HepG2 (cell line): ENCODE measurements at regions not wholly inside any gene's neighbourhood (a gene's known extent, or its start where the extent isn't known, plus 50 kb on each side); places are given as distances from the start of the nearest gene placed in this dataset.

Experiments
- ATAC-seq: fragments of 200-7000 bp; cut with Tn5 transposase; 3 replicates; pipeline ENCODE4 v1.9.1; 2020; ENCODE audit warnings: mild to moderate bottlenecking, moderate library complexity
- BruUV-seq: library from RNA; stranded (reverse); fragments of 400-500 nt; replicated peaks from 2 replicates; lab custom pipeline; 2021; lab: Mats Ljungman, UMichigan
- CTCF ChIA-PET: fragments of 300-600 bp; formaldehyde crosslinking; extraction: SDS; loops from one replicate; lab custom pipeline; 2021; ENCODE audit warnings: low total read pairs, inconsistent platforms, low intra/inter-chr PET ratio; lab: Yijun Ruan, JAX
- POLR2A ChIA-PET: fragments of 350-600 bp; sonication (Branson Sonifier 250); formaldehyde crosslinking; loops from one replicate; lab custom pipeline; 2020; ENCODE audit warnings: antibody characterized with exemption, inconsistent platforms; lab: Yijun Ruan, JAX
- DNase-seq: peaks from one replicate; pipeline ENCODE4 v3.0.0-alpha.2; 2015; ENCODE audit warnings: low spot score
- FAIRE-seq: peaks from 3 replicates; lab custom pipeline; 2011; peaks lifted over from hg19 to GRCh38; lab: Jason Lieb, UNC
- H2AFZ ChIP-seq: one replicate; pipeline ENCODE4 v1.6.1; 2011; ENCODE audit warnings: low read length, inconsistent platforms
- H3K27ac ChIP-seq: fragments of 300-600 bp; 3 replicates; pipeline ENCODE4 v1.8.0; 2011; ENCODE audit warnings: mixed run types, mild to moderate bottlenecking, mixed read lengths, low read length, inconsistent platforms; ENCODE audit not compliant: insufficient read depth; ENCODE audit errors: extremely low read length
- H3K27me3 ChIP-seq, 2 experiments: fragments of 200-600 bp in 1 of 2; 2 replicates in 1 of 2; 3 replicates in 1 of 2; pipeline versions ENCODE4 v1.6.0 to v1.8.0; 2011; ENCODE audit warnings: low read length in 2 of 2, mild to moderate bottlenecking in 2 of 2, moderate library complexity in 2 of 2, inconsistent platforms in 1 of 2; ENCODE audit not compliant: insufficient read depth in 2 of 2, control insufficient read depth in 1 of 2
- H3K36me3 ChIP-seq, 2 experiments: fragments of 200-600 bp in 1 of 2; replicated peaks in 1 of 2; 2 replicates in 1 of 2; 3 replicates in 1 of 2; pipeline versions ENCODE4 v1.5.1 to v1.8.0; 2011; ENCODE audit warnings: low read length in 2 of 2, inconsistent platforms in 1 of 2; ENCODE audit not compliant: insufficient read depth in 2 of 2, control insufficient read depth in 1 of 2
- H3K4me1 ChIP-seq: 2 replicates; pipeline ENCODE4 v1.5.1; 2012; ENCODE audit warnings: low read length, inconsistent platforms; ENCODE audit not compliant: insufficient read depth
- H3K4me2 ChIP-seq: 2 replicates; pipeline ENCODE4 v1.6.0; 2011; ENCODE audit warnings: low read depth, low read length, inconsistent platforms
- H3K4me3 ChIP-seq, 3 experiments: fragments of 200-600 bp in 1 of 3; sonication (generic), shearing (Covaris generic) in 1 of 3; replicated peaks in 1 of 3; 2 replicates each; pipeline ENCODE4 v1.5.1; 2011 to 2016; ENCODE audit warnings: low read length in 3 of 3, inconsistent platforms in 2 of 3, low read depth in 2 of 3, mild to moderate bottlenecking in 2 of 3, control low read depth in 1 of 3, mixed read lengths in 1 of 3; ENCODE audit not compliant: insufficient read depth in 1 of 3
- H3K79me2 ChIP-seq: one replicate; pipeline ENCODE4 v1.6.1; 2011; ENCODE audit warnings: low read length, inconsistent platforms; ENCODE audit not compliant: insufficient read depth
- H3K9ac ChIP-seq: 2 replicates; pipeline ENCODE4 v1.6.0; 2011; ENCODE audit warnings: mild to moderate bottlenecking, low read depth, low read length, inconsistent platforms; ENCODE audit not compliant: insufficient read depth
- H3K9me3 ChIP-seq: 2 replicates; pipeline ENCODE4 v1.5.1; 2012; ENCODE audit warnings: mild to moderate bottlenecking, low read length
- H4K20me1 ChIP-seq: 2 replicates; pipeline ENCODE4 v1.6.0; 2011; ENCODE audit warnings: inconsistent platforms, mild to moderate bottlenecking, low read length, moderate library complexity; ENCODE audit not compliant: insufficient read depth
- GZF1 ChIP-seq: sonication (generic); formaldehyde crosslinking; IDR thresholded peaks from 2 replicates; pipeline ENCODE4 v1.5.1; 2020; ENCODE audit warnings: mild to moderate bottlenecking, missing genetic modification reagents
- HNRNPK ChIP-seq: fragments of 200-400 bp; formaldehyde crosslinking; IDR thresholded peaks from 2 replicates; pipeline ENCODE4 v1.6.1; 2018; ENCODE audit warnings: low read length, low read depth, moderate library complexity, mild to moderate bottlenecking; ENCODE audit not compliant: poor library complexity, severe bottlenecking
- MTERF4 ChIP-seq: sonication (generic); formaldehyde crosslinking; IDR thresholded peaks from 2 replicates; pipeline ENCODE4 v1.8.0; 2023; ENCODE audit warnings: mild to moderate bottlenecking, missing genetic modification reagents
- PHB2 ChIP-seq: fragments of 450-650 bp; IDR thresholded peaks from 2 replicates; pipeline ENCODE4 v1.6.1; 2018; ENCODE audit not compliant: partially characterized antibody
- REPIN1 ChIP-seq: sonication (generic); formaldehyde crosslinking; IDR thresholded peaks from 2 replicates; pipeline ENCODE4 v1.8.0; 2022; ENCODE audit warnings: missing genetic modification reagents, low read depth, mild to moderate bottlenecking, borderline replicate concordance
- SAFB2 ChIP-seq: sonication (generic); formaldehyde crosslinking; IDR thresholded peaks from 2 replicates; pipeline ENCODE4 v1.5.1; 2020; ENCODE audit warnings: missing genetic modification reagents, low read depth, mild to moderate bottlenecking, borderline replicate concordance
- SETDB1 ChIP-seq: sonication (generic); formaldehyde crosslinking; IDR thresholded peaks from 2 replicates; pipeline ENCODE4 v1.5.1; 2020; ENCODE audit warnings: missing genetic modification reagents, mild to moderate bottlenecking, borderline replicate concordance
- TFDP1 ChIP-seq: IDR thresholded peaks from 2 replicates; pipeline ENCODE4 v1.6.1; 2016; ENCODE audit warnings: missing compliant biosample characterization, missing genetic modification reagents, borderline replicate concordance
- ZBTB43 ChIP-seq: sonication (generic); formaldehyde crosslinking; conservative IDR thresholded peaks from 2 replicates; pipeline ENCODE4 v1.4.0; 2020; ENCODE audit warnings: missing genetic modification reagents
- WGBS: methylation state at CpG from one replicate; pipeline ENCODE4 v1.1.6; 2017; ENCODE audit warnings: low lambda C conversion rate; 5-methylcytosine and 5-hydroxymethylcytosine counted together
- in situ Hi-C: cut with HindIII; loops from 2 replicates; pipeline ENCODE4 v1.10.0; 2017; ENCODE audit warnings: low pct_unique_long_range_greater_than_20kb; ENCODE audit not compliant: extremely low pct_ligation_motif_present
- intact Hi-C: fragments of 100-400 bp; cut with micrococcal nuclease; formaldehyde crosslinking; loops from one replicate; pipeline ENCODE4 v1.10.0; 2022; ENCODE audit not compliant: unreplicated experiment
- TF ChIP-seq, protein P1 (sequence below): sonication (generic); formaldehyde crosslinking; IDR thresholded peaks from 2 replicates; pipeline ENCODE4 v1.4.0; 2020; ENCODE audit warnings: missing genetic modification reagents

DNA sequence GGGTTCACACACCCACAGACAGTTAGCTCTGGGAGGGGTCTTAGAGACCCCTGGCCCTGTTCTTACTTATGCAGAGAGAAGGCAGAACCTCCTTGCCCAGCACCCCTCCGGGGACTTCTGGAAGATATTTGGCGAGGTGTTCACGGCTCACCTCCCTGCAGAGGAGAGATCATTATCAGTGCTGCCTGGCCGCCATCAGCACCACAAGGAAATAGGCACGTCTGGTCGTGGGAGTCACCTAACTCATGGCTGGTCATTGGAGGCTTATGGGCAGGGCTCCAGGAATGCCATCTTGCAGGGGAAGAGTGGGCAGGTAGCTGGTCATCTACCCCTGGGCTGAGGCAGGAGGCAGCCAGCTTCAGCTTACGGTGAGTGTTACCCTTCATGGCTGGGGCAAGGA is 189.4 kb downstream of the RPS24 start:
- Histone ChIP-seq H3K4me3 (no peak overlapping the region), H3K36me3 (no peaks in the 10 kb centered on the region), H4K20me1 (no peaks in the 10 kb centered on the region), H2AFZ (no peak overlapping the region), H3K4me2 (no peak overlapping the region), H3K4me1 (no peaks in the 10 kb centered on the region), H3K9me3 (no peaks in the 10 kb centered on the region), H3K9ac (no peak overlapping the region), H3K27ac (no peak overlapping the region), H3K79me2 (no peaks in the 10 kb centered on the region), H3K27me3 (peaks cover 0 to 29% of the 10 kb centered on the region in 2 experiments; a peak in 3 of 5 replicates)
- TF ChIP-seq PHB2 (no peak), TFDP1 (no peak)
- TF ChIP-seq, protein P1, sequence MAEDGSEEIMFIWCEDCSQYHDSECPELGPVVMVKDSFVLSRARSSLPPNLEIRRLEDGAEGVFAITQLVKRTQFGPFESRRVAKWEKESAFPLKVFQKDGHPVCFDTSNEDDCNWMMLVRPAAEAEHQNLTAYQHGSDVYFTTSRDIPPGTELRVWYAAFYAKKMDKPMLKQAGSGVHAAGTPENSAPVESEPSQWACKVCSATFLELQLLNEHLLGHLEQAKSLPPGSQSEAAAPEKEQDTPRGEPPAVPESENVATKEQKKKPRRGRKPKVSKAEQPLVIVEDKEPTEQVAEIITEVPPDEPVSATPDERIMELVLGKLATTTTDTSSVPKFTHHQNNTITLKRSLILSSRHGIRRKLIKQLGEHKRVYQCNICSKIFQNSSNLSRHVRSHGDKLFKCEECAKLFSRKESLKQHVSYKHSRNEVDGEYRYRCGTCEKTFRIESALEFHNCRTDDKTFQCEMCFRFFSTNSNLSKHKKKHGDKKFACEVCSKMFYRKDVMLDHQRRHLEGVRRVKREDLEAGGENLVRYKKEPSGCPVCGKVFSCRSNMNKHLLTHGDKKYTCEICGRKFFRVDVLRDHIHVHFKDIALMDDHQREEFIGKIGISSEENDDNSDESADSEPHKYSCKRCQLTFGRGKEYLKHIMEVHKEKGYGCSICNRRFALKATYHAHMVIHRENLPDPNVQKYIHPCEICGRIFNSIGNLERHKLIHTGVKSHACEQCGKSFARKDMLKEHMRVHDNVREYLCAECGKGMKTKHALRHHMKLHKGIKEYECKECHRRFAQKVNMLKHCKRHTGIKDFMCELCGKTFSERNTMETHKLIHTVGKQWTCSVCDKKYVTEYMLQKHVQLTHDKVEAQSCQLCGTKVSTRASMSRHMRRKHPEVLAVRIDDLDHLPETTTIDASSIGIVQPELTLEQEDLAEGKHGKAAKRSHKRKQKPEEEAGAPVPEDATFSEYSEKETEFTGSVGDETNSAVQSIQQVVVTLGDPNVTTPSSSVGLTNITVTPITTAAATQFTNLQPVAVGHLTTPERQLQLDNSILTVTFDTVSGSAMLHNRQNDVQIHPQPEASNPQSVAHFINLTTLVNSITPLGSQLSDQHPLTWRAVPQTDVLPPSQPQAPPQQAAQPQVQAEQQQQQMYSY (CRISPR knock-in tag), result no peak
- WGBS, result no CpG with 5 or more reads among the region's 7 CpGs
- CTCF ChIA-PET, result no interaction called here
- intact Hi-C loops, result no loop called here
- BruUV-seq, result no TSS peak
- ATAC-seq (no peak), DNase-seq (no peak), FAIRE-seq (no peak)
- POLR2A ChIA-PET, result no interaction called here
- in situ Hi-C loops, result no loop called here

DNA sequence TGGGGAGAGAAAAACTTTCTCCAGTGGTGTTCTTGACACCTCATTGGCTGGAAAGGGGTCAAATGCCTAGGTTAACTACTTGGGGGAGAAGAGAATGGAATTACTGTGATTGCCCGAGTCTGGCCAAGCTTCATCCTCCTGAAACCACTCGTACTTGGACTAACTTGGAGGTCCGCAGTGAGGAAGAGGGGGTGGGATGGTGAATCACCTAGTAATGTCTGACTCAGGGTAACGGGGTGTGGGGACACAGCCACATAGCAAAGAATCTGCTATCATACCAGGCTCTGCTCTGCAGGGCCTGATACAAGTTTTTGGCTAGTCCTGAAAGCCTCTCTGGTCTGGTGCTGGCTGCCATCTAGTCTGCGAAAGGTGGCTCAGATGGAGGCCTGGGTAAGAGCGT is 190.9 kb downstream of the RPS24 start:
- Histone ChIP-seq H3K9me3 (no peaks in the 10 kb centered on the region), H3K27me3 (peaks cover 0 to 16% of the 10 kb centered on the region in 2 experiments; a peak in 2 of 5 replicates), H3K4me3 (no peak overlapping the region), H3K4me1 (no peaks in the 10 kb centered on the region), H3K4me2 (no peak overlapping the region), H3K36me3 (no peaks in the 10 kb centered on the region), H2AFZ (no peak overlapping the region), H3K9ac (no peak overlapping the region), H4K20me1 (no peaks in the 10 kb centered on the region), H3K79me2 (no peaks in the 10 kb centered on the region), H3K27ac (no peak overlapping the region)
- POLR2A ChIA-PET, result no interaction called here
- CTCF ChIA-PET, result no interaction called here
- in situ Hi-C loops (no loop called here), intact Hi-C loops (no loop called here)
- FAIRE-seq (no peak), DNase-seq (no peak), ATAC-seq (no peak)
- 42% methylated on average over 5 of the region's 6 CpGs for WGBS
- BruUV-seq, result no TSS peak
- TF ChIP-seq SAFB2 (CRISPR knock-in tag), result no peak
- no peak for TF ChIP-seq MTERF4 (CRISPR knock-in tag)
- TF ChIP-seq SETDB1 (CRISPR knock-in tag), result no peak
- TF ChIP-seq REPIN1 (CRISPR knock-in tag), result no peak
- no peak for TF ChIP-seq GZF1
- TF ChIP-seq HNRNPK, result no peak
- no peak for TF ChIP-seq ZBTB43 (CRISPR knock-in tag)
